ENCODE measurements at regions not wholly inside any gene's neighbourhood (a gene's known extent, or its start where the extent isn't known, plus 50 kb on each side); places are given as distances from the start of the nearest gene placed in this dataset.
"Not testable (repeated sequence)": the region's sequence is repeated elsewhere in the genome, so short reads cannot be mapped to it uniquely, and the experiment has no call there.

DNA sequence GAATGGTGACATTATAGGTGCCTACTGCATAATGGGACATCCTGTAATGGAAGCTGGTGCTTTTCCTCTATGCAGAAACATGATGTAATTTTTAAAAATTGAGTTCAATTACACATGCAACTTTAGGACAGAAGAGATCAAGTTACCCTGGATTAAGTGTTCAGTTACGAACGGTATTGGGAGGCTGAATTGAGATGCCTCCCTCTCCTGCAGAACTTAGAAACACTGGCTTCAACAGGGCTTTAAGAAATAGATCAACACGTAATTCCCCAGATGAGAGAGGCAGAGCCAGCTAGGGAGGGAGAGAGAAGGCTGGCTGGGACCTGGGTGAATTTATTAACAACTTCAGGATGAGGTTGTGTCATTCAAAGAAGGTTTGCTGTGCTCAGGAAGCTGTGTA lies 232.8 kb downstream of the CDH26 start:
- TF ChIP-seq EZH2 (IDR thresholded peaks at IDR 0.05) (no peak), EZH2phosphoT487 (IDR thresholded peaks at IDR 0.05) (no peak)
- TF ChIP-seq, protein P1, sequence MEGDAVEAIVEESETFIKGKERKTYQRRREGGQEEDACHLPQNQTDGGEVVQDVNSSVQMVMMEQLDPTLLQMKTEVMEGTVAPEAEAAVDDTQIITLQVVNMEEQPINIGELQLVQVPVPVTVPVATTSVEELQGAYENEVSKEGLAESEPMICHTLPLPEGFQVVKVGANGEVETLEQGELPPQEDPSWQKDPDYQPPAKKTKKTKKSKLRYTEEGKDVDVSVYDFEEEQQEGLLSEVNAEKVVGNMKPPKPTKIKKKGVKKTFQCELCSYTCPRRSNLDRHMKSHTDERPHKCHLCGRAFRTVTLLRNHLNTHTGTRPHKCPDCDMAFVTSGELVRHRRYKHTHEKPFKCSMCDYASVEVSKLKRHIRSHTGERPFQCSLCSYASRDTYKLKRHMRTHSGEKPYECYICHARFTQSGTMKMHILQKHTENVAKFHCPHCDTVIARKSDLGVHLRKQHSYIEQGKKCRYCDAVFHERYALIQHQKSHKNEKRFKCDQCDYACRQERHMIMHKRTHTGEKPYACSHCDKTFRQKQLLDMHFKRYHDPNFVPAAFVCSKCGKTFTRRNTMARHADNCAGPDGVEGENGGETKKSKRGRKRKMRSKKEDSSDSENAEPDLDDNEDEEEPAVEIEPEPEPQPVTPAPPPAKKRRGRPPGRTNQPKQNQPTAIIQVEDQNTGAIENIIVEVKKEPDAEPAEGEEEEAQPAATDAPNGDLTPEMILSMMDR (IDR thresholded peaks at IDR 0.05), result no peak
- Histone ChIP-seq H3K9me3 (ENCODE audit: low read depth) (no peaks in the 10 kb centered on the region), H3F3A (ENCODE audit: low read depth) (no peaks in the 10 kb centered on the region), H3K4me2 (no peak overlapping the region), H3K4me3 (no peak overlapping the region), H3K4me1 (peaks cover 6% of the 10 kb centered on the region), H4K20me1 (ENCODE audit: low read depth) (no peaks in the 10 kb centered on the region), H2AFZ (replicated peaks) (no peak overlapping the region), H3K36me3 (no peaks in the 10 kb centered on the region), H3K9ac (no peak overlapping the region), H3K27me3 (peaks cover 5% of the 10 kb centered on the region), H3K79me2 (ENCODE audit: low read depth) (no peaks in the 10 kb centered on the region), H3K27ac (no peak overlapping the region)
- no peak overlapping the region for H3K4me3 Mint-ChIP-seq
- peaks cover 5% of the 10 kb centered on the region for H3K4me1 Mint-ChIP-seq
- no peaks in the 10 kb centered on the region for H3K27me3 Mint-ChIP-seq (ENCODE audit: insufficient read depth, low read depth)
- H3K27ac Mint-ChIP-seq, result no peak overlapping the region
- no peaks in the 10 kb centered on the region for H3K36me3 Mint-ChIP-seq
- H3K9me3 Mint-ChIP-seq, result peaks cover 5% of the 10 kb centered on the region
- no peak for DNase-seq (ENCODE audit: low spot score)

DNA sequence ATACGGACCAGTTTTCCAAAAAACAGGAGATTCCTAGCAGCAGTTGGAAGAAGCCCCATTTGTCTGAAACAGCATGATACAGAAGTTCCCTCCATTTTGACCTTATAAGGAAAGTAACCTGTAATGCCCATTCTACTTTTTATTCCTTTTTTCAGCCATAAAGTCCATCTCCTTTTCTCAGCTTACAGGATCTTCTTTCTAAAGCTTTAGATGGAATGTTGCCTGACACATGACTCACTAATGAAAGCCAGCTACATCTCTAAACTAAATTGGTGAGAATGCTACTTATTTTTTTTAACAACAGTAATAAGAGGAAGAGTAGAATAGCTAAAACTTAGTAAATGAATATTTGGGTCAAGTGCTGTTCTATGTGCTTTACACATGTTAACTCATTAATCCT lies 234.1 kb downstream of the CDH26 start:
- Histone ChIP-seq H2AFZ (replicated peaks) (no peak overlapping the region), H3K36me3 (no peaks in the 10 kb centered on the region)

DNA sequence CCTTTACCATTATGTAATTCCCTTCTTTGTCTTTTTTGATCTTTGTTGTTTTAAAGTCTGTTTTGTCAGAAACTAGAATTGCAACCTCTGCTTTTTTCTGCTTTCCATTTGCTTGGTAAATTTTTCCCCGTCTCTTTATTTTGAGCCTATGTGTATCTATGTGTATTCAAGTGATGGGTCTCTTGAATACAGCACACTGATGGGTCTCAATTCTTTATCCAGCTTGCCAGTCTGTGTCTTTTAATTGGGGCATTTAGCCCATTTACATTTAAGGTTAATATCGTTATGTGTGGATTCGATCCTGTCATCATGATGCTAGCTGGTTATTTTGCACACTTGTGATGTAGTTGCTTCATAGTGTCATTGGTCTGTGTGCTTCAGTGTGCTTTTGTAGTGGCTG lies 240.9 kb downstream of the CDH26 start:
- not testable (repeated sequence) for DNase-seq (ENCODE audit: low spot score); H3K27me3 ChIP-seq; H3K4me2 ChIP-seq; H3K36me3 ChIP-seq; H3K4me3 Mint-ChIP-seq; H3K36me3 Mint-ChIP-seq; H3K79me2 ChIP-seq (ENCODE audit: low read depth); H4K20me1 ChIP-seq (ENCODE audit: low read depth); H3K4me3 ChIP-seq; H3K4me1 Mint-ChIP-seq; H3K4me1 ChIP-seq; H2AFZ ChIP-seq (replicated peaks); H3K9me3 ChIP-seq (ENCODE audit: low read depth); H3F3A ChIP-seq (ENCODE audit: low read depth); H3K27ac ChIP-seq; H3K27me3 Mint-ChIP-seq (ENCODE audit: insufficient read depth, low read depth); H3K27ac Mint-ChIP-seq; H3K9ac ChIP-seq
- peaks cover 17% of the 10 kb centered on the region for H3K9me3 Mint-ChIP-seq

More for the DNA sequence above, 234.1 kb downstream of the CDH26 start:
- H4K20me1 ChIP-seq (ENCODE audit: low read depth), result no peaks in the 10 kb centered on the region
- H3K27ac Mint-ChIP-seq, result no peak overlapping the region
- H3K4me1 ChIP-seq, result peaks cover 6% of the 10 kb centered on the region
- H3K79me2 ChIP-seq (ENCODE audit: low read depth), result no peaks in the 10 kb centered on the region
- no peaks in the 10 kb centered on the region for H3K9me3 ChIP-seq (ENCODE audit: low read depth)
- H3K4me1 Mint-ChIP-seq, result peaks cover 5% of the 10 kb centered on the region
- H3K4me3 ChIP-seq, result no peak overlapping the region
- no peaks in the 10 kb centered on the region for H3F3A ChIP-seq (ENCODE audit: low read depth)
- H3K36me3 Mint-ChIP-seq, result no peaks in the 10 kb centered on the region
- H3K27me3 ChIP-seq, result no peaks in the 10 kb centered on the region
- H3K27me3 Mint-ChIP-seq (ENCODE audit: insufficient read depth, low read depth), result no peaks in the 10 kb centered on the region
- H3K27ac ChIP-seq, result no peak overlapping the region
- peaks cover 5% of the 10 kb centered on the region for H3K9me3 Mint-ChIP-seq
- DNase-seq (ENCODE audit: low spot score), result no peak
- H3K4me2 ChIP-seq, result no peak overlapping the region
- H3K4me3 Mint-ChIP-seq, result no peak overlapping the region
- TF ChIP-seq EZH2 (IDR thresholded peaks at IDR 0.05) (no peak), EZH2phosphoT487 (IDR thresholded peaks at IDR 0.05) (no peak)
- TF ChIP-seq, protein P1 (IDR thresholded peaks at IDR 0.05), result no peak
- no peak overlapping the region for H3K9ac ChIP-seq

DNA sequence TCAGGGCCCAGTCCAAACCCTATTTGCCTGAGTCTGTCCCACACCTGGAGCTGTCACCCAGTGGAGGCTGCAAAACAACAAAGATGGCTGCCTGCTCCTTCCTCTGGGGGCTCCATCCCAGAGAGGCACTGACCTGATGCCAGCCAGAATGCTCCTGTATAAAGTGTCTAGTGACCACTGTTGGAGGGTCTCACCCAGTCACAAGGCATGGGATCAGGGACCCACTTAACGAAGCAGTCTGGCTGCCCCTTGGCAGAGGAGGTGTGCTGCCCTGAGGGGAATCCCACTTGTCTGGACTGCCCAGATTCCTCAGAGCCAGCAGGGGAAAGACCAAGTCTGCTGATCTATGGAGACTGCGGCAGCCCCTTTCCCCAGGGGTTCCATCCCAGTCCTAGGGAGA lies 241.6 kb downstream of the CDH26 start:
- no peaks in the 10 kb centered on the region for H3K36me3 ChIP-seq
- Mint-ChIP-seq H3K36me3 (peaks cover 2% of the 10 kb centered on the region), H3K9me3 (peaks cover 17% of the 10 kb centered on the region), H3K27me3 (ENCODE audit: insufficient read depth, low read depth) (peaks cover 2% of the 10 kb centered on the region), H3K27ac (no peak overlapping the region), H3K4me3 (no peak overlapping the region), H3K4me1 (peaks cover 2% of the 10 kb centered on the region)
- no peaks in the 10 kb centered on the region for H3F3A ChIP-seq (ENCODE audit: low read depth)
- no peak overlapping the region for H2AFZ ChIP-seq (replicated peaks)
- H3K4me1 ChIP-seq, result no peaks in the 10 kb centered on the region
- no peak overlapping the region for H3K9ac ChIP-seq
- DNase-seq (ENCODE audit: low spot score), result no peak
- TF ChIP-seq EZH2phosphoT487 (IDR thresholded peaks at IDR 0.05) (no peak), EZH2 (IDR thresholded peaks at IDR 0.05) (no peak)
- TF ChIP-seq, protein P1 (IDR thresholded peaks at IDR 0.05), result no peak
- H3K79me2 ChIP-seq (ENCODE audit: low read depth), result no peaks in the 10 kb centered on the region
- no peak overlapping the region for H3K4me3 ChIP-seq
- no peaks in the 10 kb centered on the region for H3K27me3 ChIP-seq
- H3K4me2 ChIP-seq, result no peak overlapping the region
- no peaks in the 10 kb centered on the region for H3K9me3 ChIP-seq (ENCODE audit: low read depth)
- no peaks in the 10 kb centered on the region for H4K20me1 ChIP-seq (ENCODE audit: low read depth)
- no peak overlapping the region for H3K27ac ChIP-seq
